Stimulated activated CD4-positive, alpha-beta T cell treated with anti-CD3 and anti-CD28 coated beads, Interleukin-1b, Interleukin-23, amount 100 ng/mL, for 48 hours (primary cell): ENCODE measurements at regions not wholly inside any gene's neighbourhood (a gene's known extent, or its start where the extent isn't known, plus 50 kb on each side); places are given as distances from the start of the nearest gene placed in this dataset.

Experiments
- DNase-seq: peaks from one replicate; pipeline ENCODE4 v3.0.0-alpha.2; 2020

GRCh38 chr14:66121859-66122258, 364.3 kb upstream of the CCDC196 start:
- no peak for DNase-seq

- DNase-seq: no peak
Observed at GRCh38 chr14:66129224-66129623, 356.9 kb upstream of the CCDC196 start.

- no peak for DNase-seq
Observed at GRCh38 chr14:66131111-66131510, 355.1 kb upstream of the CCDC196 start.

GRCh38 chr14:66133666-66134065, 352.5 kb upstream of the CCDC196 start:
- DNase-seq: no peak

- DNase-seq: no peak
Observed at GRCh38 chr14:66135831-66136230, 350.3 kb upstream of the CCDC196 start.

- no peak for DNase-seq
Observed at GRCh38 chr14:66137081-66137480, 349.1 kb upstream of the CCDC196 start.

GRCh38 chr14:66139432-66139831, 346.7 kb upstream of the CCDC196 start:
- no peak for DNase-seq

GRCh38 chr14:66140213-66140918, 345.8 kb upstream of the CCDC196 start:
- DNase-seq: no peak

- DNase-seq: no peak
Observed at GRCh38 chr14:66140963-66141362, 345.2 kb upstream of the CCDC196 start.

GRCh38 chr14:66141733-66142132, 344.4 kb upstream of the CCDC196 start:
- DNase-seq: no peak

- DNase-seq: no peak
Observed at GRCh38 chr14:66143387-66144112, 342.6 kb upstream of the CCDC196 start.

- DNase-seq: no peak
Observed at GRCh38 chr14:66152302-66152701, 333.9 kb upstream of the CCDC196 start.

- no peak for DNase-seq
Observed at GRCh38 chr14:66152747-66153146, 333.4 kb upstream of the CCDC196 start.

GRCh38 chr14:66163023-66163422, 323.1 kb upstream of the CCDC196 start:
- no peak for DNase-seq

- no peak for DNase-seq
Observed at GRCh38 chr14:66165337-66165736, 320.8 kb upstream of the CCDC196 start.

GRCh38 chr14:66174453-66174891, 311.7 kb upstream of the CCDC196 start:
- no peak for DNase-seq

- no peak for DNase-seq
Observed at GRCh38 chr14:66177935-66178334, 308.2 kb upstream of the CCDC196 start.

GRCh38 chr14:66196670-66197069, 289.5 kb upstream of the CCDC196 start:
- DNase-seq: no peak

- DNase-seq: no peak
Observed at GRCh38 chr14:66197276-66197675, 288.9 kb upstream of the CCDC196 start.

- no peak for DNase-seq
Observed at GRCh38 chr14:66206554-66206953, 279.6 kb upstream of the CCDC196 start.

- no peak for DNase-seq
Observed at GRCh38 chr14:66216763-66217162, 269.4 kb upstream of the CCDC196 start.

- no peak for DNase-seq
Observed at GRCh38 chr14:66219886-66220285, 266.3 kb upstream of the CCDC196 start.

GRCh38 chr14:66224492-66225178, 261.5 kb upstream of the CCDC196 start:
- no peak for DNase-seq

- no peak for DNase-seq
Observed at GRCh38 chr14:66225337-66225736, 260.8 kb upstream of the CCDC196 start.
